IPS DF 4.7 (cell line): ENCODE measurements at regions not wholly inside any gene's neighbourhood (a gene's known extent, or its start where the extent isn't known, plus 50 kb on each side); places are given as distances from the start of the nearest gene placed in this dataset.

Source experiments
- DNase-seq: peaks from one replicate; pipeline ENCODE4 v3.0.0-alpha.2; 2013; ENCODE audit warnings: low spot score; ENCODE audit errors: extremely low read depth

DNA sequence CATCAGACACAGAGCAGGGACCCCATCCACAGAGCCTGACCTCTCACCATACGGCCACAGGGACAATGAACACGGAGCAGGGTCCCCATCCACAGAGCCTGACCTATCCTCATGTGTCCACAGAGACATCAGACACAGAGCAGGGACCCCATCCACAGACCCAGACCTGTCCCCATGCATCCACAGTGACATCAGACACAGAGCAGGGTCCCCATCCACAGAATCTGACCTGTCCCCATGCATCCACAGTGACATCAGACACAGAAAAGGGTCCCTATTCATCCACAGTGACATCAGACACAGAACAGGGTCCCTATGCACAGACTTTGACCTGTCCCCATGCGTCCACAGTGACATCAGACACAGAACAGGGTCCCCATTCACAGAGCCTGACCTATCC lies 325.1 kb upstream of the RAB6C start:
- DNase-seq: no peak

DNA sequence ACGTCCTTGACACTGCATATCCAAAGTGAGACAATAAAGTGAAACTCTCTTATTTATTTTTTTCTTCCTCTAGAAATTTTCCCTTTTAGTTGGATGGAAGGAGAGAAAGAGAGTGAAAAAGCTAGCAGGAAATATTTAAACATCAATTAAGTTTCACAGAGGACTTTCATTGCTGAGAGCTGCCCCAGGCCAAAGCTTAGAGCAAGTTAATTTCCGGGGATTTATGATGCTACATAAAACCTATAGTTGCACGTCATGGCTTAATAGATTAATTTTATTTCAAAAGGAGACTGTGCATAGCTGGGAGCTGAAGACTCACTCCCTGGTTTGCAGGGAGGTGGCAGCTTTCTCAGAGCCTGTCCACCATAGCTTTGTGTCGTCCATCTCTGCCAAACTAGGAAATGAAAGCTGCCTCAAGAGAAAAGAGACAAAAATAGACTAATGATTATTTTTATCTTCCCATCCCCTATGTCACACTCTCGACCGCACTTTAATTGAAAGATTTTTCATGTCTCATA lies 323.3 kb upstream of the RAB6C start:
- no peak for DNase-seq

DNA sequence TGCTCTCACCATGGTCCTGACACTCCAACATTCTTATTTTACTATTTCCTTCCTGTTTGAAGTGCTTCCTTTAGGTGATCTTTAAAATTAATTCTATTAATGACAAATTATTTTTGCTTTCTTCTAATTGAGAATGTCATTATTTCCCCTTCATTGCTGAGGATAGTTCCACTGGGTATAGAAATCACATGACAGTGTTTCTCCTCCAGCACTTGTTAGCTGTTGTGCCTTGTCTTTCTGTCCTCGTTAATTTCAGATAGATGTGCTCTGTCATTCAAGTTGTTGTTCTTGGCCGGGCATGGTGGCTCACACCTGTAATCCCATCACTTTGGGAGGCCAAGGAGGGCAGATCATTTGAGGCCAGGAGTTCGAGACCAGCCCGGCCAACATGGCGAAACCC lies 321.0 kb upstream of the RAB6C start:
- DNase-seq: no peak

DNA sequence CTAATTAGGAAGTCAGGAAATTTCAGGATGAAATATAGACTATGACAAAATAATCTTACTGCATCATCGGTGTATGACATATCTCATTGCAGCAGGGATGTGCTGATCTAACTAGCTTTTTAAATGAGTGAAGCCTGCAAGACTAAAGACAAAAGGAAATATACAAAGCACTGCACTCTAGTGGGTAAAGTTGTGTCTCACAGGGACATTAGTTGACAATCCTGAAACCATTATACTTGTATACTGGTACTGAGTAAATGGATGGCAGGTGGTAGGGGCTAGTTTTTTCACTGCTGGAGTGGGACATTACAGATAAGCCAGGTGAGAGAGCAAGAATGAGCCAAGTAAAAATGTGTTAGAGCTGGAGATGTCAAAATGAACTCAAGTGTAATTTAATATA lies 317.5 kb upstream of the RAB6C start:
- DNase-seq: no peak

DNA sequence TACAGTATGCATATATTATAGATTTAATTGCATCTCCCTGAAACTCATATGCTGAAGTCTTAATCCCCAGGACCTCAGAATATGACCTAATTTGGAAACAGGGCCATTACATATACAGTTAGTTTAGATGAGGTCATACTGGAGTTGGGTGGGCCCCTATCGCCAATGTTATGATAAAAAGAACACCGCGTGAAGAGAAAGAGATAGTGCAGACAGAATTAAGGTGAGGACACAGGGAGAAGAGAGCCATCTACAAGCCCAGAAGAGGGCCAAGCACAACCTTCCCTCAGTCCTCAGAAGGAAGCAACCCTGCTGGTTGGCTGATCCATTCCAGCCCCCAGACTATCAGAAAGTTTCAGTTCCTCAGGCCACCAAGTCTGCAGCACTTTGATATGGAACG lies 311.9 kb upstream of the RAB6C start:
- DNase-seq: no peak

DNA sequence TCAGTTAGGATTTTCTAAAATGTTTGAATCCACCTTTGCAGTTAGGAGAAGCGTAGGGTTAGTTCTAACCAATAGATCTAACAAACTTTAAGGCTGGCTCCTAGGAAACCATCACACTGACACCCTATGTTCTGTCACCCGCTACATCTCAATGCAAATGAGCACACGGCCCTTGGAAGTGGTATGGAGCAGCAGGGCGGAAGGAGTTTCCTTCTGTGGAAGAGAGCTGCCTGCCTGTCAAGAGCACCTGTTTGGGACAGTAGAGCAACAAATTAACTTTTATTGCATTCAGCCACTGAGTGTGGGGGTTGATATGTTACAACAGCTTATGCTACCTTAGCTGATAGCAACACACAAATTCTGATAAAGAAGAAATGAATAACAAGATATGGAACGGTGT lies 306.9 kb upstream of the RAB6C start:
- no peak for DNase-seq

DNA sequence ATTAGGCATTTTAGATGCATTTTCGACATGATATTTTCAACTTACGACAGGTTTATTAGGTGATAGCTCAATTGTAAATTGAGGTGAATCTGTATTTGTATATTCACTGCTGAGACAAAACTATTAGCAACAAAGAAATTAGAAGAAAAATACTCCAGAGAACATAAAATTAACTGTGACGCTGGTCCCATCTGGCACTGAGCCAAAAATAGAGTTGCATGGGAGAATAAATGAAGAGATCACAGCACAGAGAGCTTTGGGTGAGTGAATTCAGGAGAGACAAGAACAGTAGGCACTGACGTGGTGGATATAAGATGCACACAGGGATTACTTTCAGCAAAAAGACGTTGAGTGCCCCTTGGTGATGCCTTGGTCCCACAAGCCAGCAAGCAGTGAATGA lies 306.2 kb upstream of the RAB6C start:
- DNase-seq: no peak

DNA sequence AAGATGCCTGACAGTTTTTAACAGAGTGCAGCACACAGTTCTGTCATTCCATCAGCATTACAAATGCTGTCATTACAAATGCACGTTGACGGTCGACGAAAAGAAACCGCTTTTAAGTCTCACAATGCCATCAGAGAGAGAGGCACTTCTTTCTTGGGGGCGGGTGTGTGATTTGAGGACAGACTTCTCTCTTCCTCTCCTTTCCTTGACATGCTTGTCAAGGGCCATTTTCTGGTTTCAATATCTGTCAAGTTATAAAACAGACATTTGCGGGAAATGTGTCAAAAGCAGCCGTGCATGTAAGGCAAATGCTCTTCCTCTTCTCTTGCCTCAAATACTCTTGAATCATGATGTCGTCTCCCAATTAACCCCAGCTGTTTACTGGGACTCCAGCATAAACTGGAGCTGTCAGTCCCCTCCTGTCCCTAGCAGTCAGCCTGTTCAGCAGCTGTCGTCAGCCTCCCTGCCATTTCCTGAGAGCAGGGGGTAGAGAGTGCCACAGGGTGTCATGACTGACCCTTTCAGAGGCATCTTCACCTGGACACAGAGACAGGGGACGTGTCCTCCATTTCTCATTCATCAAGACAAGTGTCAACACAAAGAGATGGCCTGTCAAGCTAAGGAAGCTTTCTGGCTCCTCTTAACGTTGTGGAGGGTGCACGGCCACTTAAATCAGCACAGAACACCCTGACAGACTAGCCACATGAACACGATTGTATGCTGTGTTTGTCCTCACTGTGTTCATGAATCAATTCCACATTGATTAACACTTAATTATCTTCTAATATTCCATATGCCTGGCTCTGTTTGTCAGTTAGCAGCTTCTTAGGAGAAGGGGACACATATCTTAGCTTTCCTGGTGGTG lies 305.4 kb upstream of the RAB6C start:
- DNase-seq: no peak

DNA sequence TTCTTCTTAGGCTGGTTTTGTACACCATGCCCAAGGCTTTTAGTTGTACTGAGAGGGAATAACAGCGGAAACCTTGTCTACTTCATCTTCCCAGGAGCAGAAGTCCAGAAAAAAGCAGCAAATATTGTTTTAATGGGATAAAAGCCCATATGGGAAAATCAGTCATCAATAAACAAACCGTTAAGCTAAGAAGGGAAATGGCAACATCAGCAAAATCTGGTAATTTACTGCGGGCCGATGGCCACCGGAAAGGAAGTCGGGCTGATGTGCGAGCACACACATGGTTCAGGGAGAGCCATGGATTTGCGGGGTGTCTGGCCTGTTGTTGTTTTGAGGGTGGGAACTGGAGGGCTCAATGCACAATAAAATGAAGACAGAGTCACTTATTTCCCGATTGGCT lies 300.7 kb upstream of the RAB6C start:
- DNase-seq: no peak

DNA sequence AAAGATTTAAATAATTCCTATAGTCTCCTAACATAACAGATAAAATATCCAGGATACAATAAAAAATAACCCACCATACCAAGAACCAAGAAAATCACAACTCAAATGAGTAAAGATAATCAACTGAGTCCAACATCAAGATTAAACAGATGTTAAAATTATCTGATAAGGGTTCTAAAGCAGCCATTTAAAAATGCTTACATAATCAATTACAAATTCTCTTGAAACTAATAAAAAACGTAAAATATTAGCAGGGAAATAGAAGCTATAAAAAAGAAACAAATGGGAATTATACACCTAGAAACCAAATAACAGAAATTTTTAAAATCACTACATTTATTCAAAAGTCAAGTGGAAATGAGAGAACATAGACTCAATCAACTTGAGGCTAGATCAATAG lies 297.7 kb upstream of the RAB6C start:
- no peak for DNase-seq

DNA sequence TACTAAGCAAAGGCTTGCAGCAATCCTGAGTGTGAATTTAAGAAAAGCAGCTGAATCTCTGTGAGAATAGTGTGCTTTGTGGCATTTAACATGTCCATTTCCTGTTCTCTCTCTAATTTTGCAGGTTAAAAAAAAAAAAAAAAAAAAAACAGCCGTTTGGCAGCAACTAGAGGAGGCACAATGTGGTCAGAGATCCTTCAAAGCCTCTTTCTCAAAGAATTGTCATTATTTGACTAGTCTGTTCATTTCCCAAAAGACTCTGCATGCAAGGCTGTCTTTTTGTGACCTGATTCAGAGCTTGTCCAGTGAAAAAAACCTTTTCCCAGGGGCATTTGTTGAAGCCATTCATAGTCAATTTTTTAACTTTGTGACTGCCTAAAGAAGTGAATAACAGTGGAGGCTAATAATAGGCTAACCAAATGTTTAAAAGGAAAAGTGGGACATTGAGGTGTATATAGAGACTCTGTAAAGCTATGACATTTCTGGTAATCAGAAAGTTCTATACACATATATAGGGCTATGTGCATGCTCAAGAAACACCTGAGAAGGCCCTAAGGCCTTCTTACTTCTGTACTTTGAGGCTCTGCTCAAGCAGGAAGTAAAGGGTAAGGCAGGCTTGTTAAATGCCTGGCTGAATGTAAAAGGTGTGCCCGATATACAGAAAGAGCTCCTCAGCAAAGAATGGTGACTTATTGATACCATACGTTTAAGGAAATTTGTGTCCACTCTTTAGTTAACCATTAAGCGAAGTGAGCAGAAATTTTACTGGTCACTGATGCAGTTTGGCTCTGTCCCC lies 289.6 kb upstream of the RAB6C start:
- DNase-seq: no peak

DNA sequence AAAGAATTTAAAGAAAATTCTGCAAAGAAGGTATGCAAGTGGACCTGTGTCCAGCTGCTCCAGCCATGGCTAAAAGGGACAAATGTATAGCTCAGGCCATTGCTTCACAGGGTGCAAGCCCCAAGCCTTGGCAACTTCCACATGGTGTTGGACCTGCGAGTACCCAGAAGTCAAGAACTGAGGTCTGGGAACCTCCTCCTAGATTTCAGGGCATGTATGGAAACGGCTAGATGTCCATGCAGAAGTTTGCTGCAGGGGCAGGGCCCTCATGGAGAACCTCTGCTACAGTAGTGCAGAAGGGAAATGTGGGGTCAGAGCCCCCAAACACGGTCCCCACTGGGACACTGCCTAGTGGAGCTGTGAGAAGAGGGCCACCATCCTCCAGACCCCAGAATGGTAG lies 284.0 kb upstream of the RAB6C start:
- DNase-seq: no peak

DNA sequence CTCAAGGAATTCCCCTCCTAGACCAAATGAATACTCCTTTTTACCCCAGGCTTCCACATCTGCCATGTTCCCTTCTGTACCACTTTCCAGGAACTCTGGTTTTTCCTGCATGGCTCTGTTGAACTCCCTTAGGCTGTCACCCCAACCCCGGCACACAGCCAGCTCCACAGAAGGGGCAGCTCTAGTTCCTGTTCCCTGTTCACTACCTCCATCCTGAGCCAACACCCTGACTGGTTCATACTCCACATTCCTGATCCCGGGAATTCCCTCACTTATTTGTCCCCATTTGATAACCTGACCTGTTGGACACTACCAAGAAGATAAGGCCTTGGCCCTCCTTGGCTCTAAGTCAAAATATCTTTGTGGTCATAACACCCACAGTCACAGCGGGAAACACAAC lies 280.9 kb upstream of the RAB6C start:
- DNase-seq: no peak

DNA sequence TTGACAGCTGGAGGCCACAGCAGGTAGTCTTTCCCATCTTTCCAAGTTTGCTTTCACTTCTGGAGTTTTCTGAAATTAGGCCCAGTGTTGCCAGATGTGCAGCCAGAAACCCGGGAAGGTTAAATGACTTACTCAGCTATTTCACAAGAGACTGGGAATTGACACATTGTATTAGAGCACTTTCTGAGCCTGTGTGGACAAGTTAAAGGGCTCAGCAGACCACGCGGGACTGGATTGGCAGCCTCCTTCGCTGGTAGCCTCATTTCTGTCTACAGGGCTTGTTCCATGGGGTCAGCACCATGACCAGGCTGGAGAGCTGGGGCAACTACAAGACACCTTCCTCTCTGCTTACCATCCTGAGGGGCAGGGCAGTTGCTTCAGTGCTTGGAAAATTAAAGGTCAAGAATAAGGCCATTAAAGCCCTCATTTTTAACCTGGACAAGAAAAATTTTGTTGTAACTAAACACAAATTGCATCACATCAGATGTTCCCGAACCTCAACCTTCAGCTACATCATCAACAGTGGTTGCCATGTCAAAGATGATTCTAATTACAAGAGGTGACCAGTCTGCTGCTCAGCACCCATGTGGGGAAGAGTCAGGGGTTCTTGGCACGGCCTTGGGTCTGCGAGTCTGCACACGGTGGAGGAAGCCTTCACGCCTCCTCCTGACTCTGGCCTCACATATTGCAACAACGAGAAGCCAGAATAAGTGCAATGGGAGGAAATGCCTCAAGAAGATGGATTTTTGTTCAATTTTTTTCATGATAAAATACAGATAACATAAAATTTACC lies 279.5 kb upstream of the RAB6C start:
- no peak for DNase-seq

DNA sequence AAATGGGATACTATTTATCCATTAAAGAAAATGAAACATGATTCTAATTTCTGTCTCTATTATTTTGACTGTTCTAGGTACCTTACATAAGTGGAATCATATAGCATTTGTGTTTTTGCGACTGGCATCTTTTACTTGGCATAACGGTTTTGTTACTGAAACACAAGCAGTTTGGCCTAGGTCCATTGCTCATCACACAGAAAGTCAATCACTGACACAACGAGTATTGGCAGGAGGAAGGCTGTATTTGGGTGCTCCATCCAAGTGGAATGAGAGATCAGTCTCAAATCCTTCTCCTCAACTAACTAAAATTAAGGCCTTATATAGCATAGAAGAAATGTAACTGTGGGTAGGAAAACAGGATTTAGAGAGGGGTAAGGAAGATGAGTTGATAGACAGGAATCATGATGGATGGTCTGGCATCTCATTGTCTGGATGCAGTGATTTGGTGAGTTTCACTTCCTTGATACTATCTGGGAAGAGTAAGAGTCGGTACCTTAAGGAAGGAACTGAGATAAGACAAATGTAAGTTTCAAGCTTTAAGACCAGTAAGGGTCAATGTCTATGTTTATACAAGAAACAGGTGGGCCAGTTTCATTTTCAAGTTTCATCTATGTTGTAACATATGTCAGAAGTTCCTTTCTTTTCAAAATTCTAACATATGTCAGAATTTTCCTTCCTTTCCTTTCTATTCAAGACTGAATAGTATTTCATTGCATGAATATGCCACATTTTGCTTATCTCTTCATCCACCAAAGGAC lies 276.9 kb upstream of the RAB6C start:
- no peak for DNase-seq

DNA sequence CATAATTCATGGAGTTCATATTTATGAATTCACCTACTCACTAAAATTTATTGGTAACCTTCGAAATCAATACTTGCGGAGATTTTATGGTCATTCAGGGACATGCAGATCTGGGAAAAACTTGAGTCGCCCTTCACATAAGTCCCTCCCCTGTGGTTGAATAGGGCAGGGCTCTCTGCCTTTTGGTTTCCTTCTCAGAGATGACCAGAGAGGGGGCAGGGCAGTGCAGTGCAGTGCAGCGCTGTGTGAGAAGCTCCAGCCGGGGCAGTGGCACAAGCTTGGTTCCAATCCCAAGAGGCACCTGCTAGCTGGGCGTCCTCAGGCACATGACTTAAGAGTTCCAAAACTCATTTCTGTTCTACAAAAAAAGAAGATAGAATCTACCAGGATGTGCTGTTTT lies 274.4 kb upstream of the RAB6C start:
- no peak for DNase-seq

DNA sequence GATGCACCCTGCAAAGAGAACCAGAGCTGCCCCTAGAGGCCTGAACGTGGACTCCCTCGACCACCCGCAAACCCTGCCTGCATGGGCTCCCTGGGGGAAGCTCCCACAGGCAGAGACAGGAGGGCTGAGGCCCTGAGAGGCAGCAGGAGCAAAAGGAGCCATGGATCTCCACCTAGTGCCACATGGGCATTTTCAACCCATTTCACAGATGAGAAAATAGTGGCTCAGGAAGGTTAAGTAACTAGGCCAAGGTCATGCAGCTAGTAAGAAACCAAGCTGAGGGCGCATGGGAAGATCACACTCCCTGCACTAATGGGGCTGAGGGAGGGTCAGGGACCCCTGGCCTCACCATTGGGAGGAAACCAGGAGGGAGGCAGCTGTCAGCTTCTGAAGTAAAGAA lies 271.7 kb upstream of the RAB6C start:
- DNase-seq: no peak

DNA sequence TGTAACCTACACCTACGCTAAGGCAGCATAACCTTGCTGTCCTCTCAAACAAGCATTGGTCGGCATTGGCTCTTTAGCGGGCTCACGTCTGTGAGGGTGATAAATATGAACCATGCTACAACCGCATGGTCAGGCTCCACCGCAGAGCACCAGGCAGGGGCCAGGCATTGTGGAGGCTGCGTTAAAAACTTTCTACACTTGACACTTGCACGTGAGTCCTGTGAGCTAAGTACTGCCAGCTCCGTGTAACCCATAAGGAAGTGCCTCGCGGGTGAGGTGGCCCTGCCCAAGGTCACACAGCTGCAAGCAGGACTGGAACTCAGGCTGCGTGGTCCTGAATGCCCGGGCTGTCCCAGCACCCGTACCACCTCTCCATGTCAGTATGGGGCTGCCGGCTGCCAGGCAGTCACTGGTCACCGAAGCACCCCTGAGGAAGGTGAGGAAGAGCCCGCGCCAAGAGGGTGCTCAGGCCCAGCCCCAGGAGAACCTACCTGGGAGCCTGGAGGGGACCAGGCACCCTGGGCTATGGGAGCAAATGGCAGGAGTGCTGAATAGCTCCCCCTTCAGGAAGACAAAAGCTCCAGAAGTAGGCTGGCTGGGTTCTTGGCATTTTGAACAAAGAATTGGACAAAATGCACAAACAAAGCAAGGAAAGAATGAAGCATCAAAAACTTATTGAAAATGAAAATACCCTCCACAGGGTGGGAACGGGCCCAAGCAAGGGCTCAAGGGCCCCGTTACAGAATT lies 271.1 kb upstream of the RAB6C start:
- DNase-seq: no peak

DNA sequence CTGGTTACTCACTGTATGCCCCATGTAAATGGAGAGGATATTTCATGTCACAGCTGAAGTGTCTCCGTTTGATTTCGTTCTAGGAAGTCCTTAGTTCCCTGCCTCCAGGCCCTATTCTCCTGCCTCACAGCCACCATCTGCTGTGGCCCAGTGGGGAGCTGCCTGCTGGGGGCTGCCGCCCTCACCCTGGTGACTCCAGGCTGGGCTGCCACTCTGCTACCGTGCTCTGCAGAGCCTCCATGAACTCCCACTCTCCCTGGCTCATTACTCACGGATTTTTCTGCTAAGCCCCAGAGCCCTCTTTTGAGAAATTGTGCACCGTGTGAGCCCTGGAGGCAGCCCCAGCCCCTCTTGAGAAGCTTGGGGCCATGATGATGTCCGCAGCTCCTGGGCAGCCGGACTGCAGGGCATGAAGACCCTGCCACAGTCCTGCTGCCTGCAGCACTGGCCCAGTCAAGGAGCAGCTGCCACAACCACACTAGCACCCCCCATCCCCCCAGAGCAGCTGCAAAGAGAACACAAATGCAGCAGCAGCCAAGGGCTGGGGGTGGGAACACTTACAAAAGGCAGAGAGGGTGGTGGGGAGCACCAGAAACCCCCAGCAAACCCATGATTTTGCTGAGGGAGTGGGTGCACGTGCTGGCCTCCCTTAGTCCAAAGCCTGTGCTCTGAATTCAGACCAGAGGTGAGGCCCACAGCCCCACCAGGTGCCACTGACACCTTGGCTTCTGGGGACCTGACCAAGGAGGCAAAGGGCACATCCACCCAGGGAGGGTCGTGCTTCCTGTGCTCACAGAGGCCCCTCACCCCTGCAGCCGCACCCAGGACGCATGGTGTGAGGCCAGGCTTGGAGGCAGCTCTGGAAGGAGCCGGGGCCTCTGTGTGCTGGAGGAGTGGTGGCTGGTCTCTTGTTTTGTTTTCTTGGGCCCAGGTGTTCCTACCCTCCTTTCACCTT lies 270.2 kb upstream of the RAB6C start:
- DNase-seq: no peak
